GM18909 (cell line): ENCODE measurements at regions not wholly inside any gene's neighbourhood (a gene's known extent, or its start where the extent isn't known, plus 50 kb on each side); places are given as distances from the start of the nearest gene placed in this dataset.
"Not testable (repeated sequence)": the region's sequence is repeated elsewhere in the genome, so short reads cannot be mapped to it uniquely, and the experiment has no call there.

ENCODE experiments used
- ATAC-seq: cut with Tn5 transposase; IDR thresholded peaks from one replicate; pipeline ENCODE4 v1.9.1; 2021; ENCODE audit warnings: mild to moderate bottlenecking; ENCODE audit not compliant: unreplicated experiment, poor library complexity

DNA sequence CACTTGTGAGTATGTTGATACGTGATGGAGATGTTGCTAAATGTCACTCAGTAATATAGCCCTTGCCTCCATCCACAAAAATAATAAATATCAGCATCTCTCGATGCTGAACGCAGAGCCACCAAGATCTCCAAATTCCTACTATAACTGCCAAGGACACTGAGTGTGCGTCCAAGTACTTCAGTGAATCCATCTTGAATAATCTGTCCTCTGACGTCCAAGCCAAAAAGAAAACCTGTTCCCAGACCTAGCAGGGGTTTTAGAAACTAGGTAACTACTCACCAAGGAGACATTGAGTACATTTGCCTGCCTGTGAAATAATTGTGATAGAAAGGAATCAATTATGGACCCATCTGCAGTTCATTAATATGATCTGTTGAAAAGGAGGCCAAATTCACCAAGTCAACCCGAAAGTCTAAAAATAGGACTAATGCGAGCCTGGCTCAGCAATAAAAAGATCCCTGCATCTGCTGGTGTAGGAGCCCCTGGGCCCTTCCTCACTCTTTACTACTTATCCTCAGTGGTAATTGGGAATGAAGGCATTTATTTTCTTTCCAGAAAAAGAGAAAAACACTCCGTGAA is 226.9 kb upstream of the IRF2BP2 start:
- ATAC-seq, result no peak

DNA sequence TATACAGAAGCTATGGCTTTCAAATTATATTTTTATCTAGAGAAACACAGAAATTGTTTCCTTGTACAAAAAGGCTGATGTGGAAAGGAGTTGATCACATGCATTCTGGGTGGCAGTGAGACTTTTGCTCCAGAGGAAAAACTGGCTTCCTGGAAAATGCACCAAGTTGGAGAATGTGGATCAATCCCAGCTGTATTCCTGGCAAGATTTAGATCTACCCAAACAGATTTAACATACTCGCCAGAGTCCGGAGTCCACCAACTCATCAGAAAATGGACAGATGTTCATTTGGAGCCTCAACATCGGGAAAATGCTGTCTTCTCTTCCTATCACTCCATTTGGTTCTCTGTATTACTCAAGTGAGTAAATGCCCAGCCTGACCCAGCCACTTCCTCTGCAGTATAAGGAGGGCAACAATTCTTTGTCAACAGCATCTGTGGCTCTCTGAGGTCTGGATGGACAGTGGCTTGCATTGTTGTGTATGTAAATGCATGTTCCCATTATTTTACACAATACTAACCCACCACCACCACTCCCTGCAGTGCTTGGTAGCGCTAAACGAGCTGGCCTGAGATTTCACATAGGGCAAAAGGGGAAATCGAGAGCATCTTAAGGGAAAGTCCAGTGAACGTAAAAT is 226.2 kb upstream of the IRF2BP2 start:
- ATAC-seq, result no peak

DNA sequence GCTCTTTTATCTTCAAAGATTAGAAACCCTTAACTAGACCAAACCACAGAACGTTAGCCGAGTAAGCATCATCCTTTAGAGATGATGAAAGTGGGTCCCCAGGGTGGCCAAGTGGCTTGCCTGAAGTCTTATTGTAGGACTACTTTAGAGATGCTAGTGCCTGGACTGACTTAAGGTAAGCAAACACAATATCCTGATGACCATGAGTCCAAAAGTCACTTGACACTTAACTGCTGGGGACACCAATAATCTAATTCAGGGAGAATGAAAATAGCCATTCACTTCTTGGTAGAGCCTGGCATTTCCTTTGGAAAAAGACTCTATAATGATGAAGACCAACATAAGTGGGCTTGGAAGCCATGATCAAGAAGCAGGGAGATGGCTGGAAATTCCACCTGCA is 225.3 kb upstream of the IRF2BP2 start:
- no peak for ATAC-seq

DNA sequence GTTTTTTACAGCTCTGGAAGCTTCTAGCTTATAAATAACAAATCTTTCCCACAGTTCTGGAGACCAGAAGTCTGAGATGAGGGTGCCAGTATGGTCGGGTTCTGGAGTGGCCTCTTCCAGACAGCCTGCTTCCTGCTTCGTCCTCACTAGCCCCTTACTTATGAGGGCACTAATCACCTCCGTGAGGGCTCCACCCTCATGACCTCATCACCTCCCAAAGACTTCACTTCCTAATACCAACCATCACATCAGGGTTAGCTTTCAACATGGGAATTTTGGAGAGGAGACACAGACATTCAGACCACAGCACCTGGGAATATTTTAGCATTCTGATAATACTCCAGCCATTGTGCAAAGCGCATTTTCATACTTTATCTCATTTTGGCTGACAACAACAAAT is 223.7 kb upstream of the IRF2BP2 start:
- ATAC-seq, result no peak

DNA sequence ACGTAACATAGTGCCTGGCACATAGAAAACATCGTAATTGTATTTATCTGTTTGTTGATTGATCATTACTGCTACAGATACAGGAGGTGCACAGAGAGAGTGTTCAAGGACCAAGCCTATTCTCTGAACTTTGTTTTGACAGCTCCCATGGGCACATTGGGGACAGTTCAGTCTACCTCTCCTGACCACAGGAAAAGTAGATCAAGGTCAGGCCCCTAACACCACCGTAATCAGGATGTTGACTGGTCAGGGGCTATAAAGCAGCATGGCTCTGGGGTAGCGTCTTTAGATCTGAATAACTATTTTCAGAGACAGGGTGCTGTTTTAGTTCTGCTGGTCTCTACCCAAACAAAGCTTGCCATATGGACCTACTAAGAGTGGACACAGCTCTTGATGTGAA is 223.1 kb upstream of the IRF2BP2 start:
- no peak for ATAC-seq

DNA sequence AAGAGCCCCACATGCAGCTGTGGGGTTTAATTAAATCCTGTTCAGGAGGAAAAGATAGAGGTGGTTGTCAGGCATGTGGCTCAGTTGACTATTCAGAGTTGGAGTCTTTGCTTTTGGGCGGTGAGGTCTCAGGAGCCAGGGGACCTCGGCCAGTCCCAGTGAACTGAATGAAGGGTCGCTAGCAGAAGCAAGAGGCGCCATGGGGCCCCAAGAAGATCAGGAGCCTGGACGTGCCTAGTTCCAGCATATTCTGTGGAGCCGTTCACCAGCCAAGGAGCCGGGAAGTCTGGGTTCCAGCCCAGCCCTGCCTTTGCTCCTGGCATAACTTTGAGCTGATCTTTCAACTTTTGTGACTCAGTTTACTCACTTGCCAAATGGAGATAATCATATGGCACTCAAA is 217.7 kb upstream of the IRF2BP2 start:
- ATAC-seq, result no peak

DNA sequence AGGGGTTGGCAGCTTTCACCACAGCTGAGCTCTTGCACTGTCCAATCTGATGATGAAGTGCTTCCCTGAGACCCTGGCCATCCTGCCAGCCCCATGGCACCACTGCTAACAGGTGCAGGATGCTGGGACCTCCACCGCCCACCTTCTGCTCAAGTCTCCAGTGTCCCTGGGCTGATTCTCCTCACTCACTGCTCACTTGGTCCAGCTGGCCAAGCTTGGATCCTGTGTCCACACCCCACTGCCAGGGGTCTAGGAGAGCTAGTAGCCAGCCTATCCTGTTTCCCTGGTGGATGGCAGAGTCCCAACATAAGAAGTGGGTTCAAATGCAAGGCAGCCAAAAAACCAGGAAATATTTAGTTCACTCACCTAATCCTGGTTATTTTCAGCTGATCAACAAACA is 217.2 kb upstream of the IRF2BP2 start:
- no peak for ATAC-seq

DNA sequence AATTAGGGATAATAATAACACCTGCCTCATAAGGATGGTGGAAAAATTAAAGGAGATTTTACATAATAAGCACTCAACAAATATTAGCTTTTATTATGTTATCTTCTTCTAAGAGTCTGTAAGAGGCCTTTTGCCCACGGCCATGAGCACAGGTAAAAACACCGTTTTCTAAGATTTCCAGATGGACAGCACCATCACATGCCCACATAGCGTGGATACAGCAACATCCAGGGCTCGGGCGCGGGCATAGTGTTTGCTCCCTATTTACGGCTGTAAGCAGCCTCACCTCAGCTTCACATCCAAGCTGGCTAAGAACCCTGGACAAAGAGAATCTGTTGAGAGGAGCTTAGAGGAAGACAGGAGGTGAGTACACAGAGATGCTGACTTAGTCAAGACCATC is 216.4 kb upstream of the IRF2BP2 start:
- no peak for ATAC-seq

DNA sequence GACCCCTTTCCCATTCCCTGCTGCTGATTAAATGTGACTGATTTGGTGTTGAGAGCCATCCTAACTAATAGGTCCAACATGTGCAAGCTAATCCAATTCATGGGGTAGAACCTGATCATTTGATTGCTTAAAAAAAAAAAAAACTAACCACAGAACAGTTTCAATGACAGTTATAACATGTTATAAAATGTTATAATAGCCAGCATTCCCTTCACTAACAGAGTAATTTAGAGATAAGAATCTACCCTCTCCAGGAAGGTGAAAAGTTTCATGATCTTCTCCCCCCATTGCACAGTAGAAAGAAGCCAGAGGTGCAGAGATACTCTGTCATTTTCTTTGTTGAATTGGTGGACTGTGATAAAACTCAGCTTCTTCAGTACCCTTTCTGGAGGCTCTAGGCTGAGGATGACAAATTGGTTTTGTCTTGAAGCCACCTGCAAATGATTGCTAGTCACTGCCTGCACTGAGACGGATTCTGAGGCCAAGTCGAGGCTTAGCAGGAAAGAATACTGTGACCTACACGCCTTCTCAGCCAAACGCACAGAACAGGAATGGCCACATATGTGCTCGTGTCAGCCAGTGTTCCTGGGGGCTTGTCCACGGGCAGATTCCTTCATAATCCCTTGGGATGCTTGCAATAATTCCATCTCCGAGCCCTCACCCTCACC is 215.7 kb upstream of the IRF2BP2 start:
- ATAC-seq, result no peak

DNA sequence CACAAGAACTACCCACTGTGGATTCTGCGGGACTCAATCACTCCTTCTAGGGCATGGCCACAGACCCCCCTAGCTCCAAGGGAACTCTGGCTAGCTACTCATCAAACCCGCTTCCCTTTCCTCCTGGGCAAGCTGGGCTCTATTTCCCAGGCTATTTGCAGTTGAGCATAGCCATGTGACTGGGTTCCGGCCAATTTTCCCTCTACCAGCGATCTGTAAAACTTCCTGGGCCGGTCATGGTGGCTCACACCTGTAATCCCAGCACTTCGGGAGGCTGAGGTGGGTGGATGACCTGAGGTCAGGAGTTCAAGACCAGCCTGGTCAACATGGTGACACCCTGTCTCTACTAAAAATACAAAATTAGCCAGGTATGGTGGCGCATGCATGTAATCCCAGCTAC is 214.9 kb upstream of the IRF2BP2 start:
- not testable (repeated sequence) for ATAC-seq

DNA sequence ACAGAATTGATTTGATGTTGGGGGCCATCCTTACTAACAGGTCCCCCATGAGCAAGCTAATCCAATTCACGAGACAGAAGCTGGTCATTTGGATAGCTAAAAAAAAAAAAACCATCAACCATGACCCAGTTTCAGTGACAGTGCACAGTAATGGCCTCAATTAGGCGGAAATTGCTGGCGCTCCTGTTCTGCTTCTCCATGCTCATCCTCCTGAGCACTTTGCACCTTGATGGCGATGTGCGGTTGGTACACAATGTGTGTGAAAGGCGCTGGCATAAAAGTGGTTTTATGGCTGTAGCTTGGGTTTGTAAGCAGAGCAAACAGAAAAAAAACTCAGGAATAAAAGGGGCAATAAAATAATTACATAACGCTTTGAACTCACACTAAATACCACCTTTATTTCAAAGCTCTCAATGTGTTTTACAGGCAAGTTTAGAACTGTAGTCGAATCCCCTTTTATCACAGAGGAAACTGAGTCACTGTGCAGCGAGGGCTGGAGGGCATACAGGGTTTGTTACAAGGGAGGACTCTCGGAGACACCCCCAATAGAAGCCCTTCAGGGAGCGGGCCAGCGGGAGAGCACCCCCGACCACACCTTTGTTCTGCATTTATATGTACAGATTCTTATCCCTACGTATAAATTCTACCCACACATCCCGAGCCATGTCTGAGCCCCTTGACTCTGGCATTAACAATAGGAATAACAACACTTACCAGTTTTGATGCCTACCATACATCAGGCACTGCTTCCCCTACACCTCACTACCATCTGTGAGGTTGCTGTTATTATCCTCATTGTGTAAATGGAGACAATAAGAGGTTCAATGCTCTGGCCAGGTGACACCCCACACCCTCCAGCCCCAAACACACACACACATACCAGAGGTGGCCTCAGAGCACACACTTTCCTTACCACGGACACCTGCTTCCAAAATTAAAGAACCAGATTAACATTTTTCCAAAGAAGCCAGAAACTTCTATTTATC is 213.5 kb upstream of the IRF2BP2 start:
- ATAC-seq, result no peak

DNA sequence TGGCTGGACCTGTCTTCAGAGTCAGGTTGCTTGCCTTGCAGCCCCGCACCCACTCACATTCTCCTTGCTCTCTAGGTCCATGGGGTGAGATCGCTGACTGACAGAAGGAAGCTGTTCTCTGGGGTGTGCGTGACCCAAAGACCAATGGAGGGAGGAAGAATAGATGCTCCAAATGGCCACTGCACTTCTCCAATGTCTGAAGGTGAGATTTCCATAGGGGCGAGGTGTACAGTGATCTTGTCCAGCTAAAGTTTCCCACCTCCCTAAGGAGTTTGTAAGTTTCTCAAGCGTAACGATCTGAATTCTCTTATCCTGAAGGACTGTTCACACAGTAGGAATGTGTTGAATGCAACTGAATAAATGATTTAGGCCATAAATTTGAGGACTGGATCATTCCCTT is 211.9 kb upstream of the IRF2BP2 start:
- no peak for ATAC-seq

DNA sequence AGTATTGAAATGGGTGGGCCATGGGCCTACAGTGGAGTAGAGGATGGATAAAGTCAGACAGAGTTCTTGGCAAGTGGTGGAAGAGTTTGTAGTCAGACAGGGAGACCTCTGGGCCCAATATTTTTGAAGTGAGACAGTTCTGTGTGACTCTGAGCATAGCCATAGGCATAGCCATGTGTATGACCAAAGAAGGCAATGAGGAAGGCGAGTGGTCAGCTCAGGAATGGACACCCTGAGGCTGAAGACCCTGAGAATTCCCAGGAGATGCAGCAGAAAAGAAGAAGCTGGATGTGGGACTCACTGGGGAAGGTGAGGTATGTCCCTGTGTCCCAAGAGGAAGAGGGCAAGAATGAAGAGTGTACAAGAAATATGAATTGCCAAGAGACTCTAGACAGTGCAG is 210.6 kb upstream of the IRF2BP2 start:
- no peak for ATAC-seq

DNA sequence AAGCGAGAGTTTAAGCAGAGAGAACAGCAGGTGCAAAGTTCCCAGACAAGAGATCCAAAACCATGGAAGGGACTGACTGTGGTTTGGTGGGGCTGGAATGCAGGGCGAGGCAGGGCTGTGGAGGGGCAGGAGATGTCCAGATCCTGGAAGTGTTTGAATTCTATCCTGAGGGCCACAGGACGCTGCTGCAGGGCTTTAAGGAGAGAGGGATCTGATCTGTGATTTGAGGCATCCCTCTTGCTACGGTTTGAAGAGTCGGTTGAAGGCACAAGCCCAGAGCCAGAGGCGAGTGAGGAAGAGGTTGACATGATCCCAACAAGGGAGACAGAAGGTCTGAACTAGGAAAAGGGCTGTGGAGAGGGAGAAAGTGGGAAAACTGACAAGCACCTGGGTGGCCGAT is 209.9 kb upstream of the IRF2BP2 start:
- not testable (repeated sequence) for ATAC-seq

DNA sequence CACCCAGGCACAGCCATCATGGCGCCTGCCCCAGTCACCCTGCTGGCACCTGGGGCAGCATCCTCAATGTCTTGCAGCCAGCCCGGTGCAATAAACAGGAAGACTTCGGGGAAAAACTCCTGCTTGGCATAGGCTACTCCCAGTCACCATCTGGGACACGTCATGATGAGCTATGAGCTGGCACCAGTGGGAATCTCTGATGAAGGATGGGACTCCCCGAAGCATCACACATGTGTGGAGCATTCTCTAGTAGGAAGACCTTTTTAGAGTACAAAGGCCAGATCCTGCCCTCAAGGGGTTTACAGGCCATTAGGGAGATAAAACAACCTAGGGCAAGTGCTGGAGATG is 208.0 kb upstream of the IRF2BP2 start:
- ATAC-seq, result not testable (repeated sequence)

DNA sequence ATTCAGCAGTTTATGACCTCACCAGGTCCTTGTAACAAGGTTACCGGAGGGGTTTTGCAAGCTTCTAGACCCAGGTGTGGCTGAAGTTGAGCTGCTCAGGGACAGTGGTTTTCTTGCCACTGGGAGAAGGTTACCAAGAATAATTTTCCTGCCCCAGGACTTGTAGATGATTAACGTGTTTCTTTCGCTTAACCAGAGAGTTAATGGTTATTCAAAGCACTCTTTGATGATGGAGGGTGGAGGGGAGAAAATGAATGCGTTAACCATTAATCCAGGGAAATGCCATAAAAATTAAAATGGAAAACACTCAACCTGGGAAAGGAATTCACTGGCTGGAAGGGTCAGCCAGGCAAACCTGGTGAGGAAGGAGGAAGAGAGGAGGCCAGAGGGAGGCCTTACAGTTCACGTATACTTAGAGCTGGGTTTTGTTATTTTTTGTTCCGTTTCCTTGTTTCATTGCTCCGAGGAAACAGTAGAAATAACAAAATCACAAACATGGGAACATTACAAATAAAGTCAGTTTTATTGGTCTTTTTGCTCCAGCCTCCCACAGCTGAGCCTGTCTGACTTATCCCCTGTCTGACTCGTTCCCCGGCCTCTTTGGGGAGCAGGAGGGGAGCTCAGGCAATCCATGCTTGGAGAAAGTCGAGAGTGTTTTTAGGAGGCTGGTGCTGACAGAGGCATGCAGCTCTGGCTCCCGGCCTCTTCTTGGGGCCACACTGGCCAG is 207.5 kb upstream of the IRF2BP2 start:
- not testable (repeated sequence) for ATAC-seq

DNA sequence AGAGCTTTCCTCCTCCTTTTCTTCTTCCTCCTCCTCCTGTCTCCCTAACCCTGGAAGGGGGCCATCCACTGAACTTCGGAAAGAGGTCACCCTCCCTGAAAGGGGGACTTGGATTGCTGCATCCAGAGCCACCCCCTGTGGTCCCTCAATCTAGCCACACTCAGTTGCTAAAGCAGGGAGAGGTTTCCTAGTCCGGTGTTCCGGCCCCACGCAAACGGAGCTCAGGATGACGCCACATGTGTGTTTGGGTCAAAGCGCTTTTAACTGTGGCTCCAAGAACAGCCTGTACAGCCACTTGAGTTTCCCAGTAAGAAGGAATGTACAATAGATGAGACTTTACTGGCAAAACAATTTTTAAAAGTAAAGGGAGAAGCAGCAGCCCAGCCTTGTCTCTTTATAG is 206.9 kb upstream of the IRF2BP2 start:
- not testable (repeated sequence) for ATAC-seq

DNA sequence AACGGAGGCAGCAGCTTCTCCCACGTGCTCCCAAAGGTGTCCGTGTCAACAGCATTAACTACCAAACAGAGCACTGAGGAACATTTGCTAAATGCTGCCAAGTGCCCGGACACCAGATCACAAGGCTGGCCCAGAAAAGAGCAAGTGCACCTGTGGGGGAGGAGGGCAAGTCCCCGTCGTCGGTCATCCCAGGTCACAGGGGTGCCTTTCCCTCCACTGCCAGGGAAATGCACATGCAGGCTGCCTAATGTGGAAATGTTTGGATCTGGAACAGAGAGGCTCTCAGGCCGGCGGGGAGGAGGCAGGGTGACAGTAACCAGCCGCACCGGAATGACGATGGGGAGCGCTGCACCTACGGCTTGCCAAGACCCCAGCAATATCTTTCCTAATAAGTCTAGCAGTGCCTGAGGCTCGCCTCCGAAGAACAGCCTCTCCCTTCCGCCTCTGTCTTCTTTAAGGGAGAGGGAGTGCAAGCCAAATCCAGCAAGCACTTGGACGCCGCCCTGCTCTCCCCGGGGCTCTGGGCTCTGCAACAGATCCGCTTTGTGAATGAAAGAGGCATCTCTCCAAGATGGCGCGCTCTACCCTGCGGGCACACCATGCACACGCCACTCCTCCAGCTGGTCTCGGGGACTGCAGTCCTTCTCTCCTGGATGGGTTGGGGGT is 206.3 kb upstream of the IRF2BP2 start:
- ATAC-seq, result not testable (repeated sequence)

DNA sequence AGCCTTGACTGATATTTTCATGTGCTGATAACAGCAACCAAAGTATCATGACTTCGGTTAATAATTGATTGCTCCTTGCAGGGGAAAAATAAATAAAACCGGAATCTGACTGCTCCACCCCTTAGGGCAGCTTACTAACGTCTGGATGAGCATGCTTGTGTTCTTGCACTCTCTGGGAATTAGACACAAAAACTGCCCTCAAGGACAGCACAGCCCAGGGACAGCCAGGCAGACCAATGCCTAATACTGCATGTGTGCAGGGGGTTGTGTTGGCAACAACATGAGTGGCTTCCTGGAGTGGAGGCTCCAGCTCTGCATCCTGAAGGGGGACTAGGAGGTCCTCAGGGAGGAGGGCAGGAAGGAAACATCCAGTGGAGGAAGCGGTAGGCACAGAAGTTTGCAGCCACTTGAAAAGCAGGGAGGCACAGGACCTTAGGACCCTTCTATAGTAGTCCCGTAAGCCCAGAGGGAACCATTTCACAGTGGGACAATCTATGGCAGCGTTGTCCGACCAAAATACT is 205.4 kb upstream of the IRF2BP2 start:
- not testable (repeated sequence) for ATAC-seq
